Islet precursor cell (in vitro differentiated cells): ENCODE measurements at regions not wholly inside any gene's neighbourhood (a gene's known extent, or its start where the extent isn't known, plus 50 kb on each side); places are given as distances from the start of the nearest gene placed in this dataset.

Experiments
- DNase-seq: peaks from one replicate; pipeline ENCODE4 v3.0.0-alpha.2; 2018

DNA sequence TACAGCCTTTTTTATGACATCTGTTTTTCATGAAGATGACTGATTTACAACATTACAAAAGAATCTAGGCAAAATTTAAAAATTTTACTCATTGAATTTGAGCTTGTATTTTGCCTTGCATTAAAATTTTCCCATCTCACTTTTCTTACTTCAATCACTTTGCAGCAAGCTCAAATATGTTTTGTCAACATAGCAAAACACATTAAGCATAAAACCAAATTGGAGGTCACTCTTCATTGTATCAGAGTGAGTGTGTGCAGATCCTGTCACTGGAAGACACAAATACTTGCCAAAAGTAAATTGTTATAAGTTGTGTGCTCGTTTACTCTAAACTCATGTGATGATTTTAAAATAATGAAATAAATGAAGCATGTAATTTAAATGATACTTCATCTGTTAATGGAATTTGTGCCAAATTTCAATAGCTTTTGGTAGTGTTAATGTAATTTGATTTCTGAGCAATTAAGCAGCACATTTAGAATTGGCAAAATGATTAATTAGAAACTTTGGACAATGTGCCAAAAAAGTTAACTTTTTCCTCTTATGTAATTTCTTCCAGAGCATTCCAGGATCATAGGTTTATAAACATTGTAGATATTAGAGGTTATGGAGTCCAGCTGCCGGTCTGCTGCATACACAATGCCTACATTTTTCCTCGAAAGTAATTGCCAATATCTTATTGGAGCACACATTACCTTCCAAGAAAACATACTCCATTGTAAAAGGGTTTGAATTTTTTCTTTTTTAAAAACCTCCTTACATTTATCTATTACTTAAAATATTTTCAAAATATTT lies 1078.2 kb upstream of the LRRTM3 start:
- no peak for DNase-seq

DNA sequence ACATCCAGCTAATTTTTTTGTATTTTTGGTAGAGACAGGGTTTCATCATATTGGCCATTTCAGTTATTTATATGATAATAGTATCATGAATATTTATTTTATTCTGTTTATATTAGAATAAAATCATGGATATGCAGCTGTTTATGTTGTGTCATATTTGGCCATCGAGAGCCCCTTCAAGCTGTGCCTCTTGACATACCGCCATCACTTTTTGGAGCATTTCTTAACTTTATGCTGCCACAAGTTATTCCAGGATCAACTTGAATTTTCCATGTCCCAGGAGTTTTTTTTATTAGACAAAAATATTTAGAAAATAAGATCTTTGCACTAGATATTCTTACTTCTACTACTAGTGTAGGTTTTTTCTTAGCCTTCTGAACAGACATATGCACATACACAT lies 1067.0 kb upstream of the LRRTM3 start:
- DNase-seq, result no peak

DNA sequence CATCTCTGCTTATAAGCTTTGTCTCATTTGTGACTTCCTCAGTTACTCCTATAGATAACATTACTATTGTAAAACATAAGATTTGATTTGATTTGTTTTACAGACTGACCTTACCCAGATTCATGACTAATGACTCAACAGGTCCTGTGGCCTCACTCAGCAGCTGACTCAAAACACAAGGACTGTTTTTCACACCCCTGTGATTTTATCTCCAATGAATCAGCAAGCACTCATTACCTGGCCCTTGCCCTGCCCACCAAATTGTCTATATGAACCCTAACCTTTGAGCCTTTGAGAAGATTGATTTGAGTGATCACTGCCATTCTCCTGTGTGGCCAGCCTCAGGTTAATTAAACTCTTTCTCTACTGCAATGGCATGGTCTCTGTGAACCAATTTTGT lies 1064.6 kb upstream of the LRRTM3 start:
- peak; percentile 68 for DNase-seq
